BJ (cell line): ENCODE measurements at regions not wholly inside any gene's neighbourhood (a gene's known extent, or its start where the extent isn't known, plus 50 kb on each side); places are given as distances from the start of the nearest gene placed in this dataset.

ENCODE experiments used
- CTCF ChIA-PET: fragments of 350-600 bp; formaldehyde crosslinking; extraction: SDS; loops from one replicate; lab custom pipeline; 2021; ENCODE audit warnings: antibody characterized with exemption, inconsistent platforms; lab: Yijun Ruan, JAX
- POLR2A ChIA-PET: fragments of 300-600 bp; sonication (Branson Sonifier 250); formaldehyde crosslinking; extraction: SDS; loops from one replicate; lab custom pipeline; 2021; ENCODE audit warnings: antibody characterized with exemption; lab: Charles Lee
- DNase-seq: peaks from one replicate; pipeline ENCODE4 v3.0.0-alpha.2; 2011; ENCODE audit warnings: low read depth
- H3K27me3 ChIP-seq: 2 replicates; pipeline ENCODE4 v1.6.0; 2011; ENCODE audit warnings: low read length; ENCODE audit not compliant: control insufficient read depth, insufficient read depth
- H3K36me3 ChIP-seq: 2 replicates; pipeline ENCODE4 v1.5.1; 2011; ENCODE audit warnings: low read length; ENCODE audit not compliant: control insufficient read depth, insufficient read depth
- H3K4me3 ChIP-seq: 2 replicates; pipeline ENCODE4 v1.5.1; 2011; ENCODE audit warnings: low read depth, mild to moderate bottlenecking, control low read depth, low read length
- TF ChIP-seq, protein P1 (sequence below): IDR thresholded peaks from 2 replicates; pipeline ENCODE4 v1.5.1; 2011; ENCODE audit warnings: low read depth, mild to moderate bottlenecking, control low read depth, inconsistent platforms, low read length, moderate library complexity; ENCODE audit not compliant: insufficient read depth

DNA sequence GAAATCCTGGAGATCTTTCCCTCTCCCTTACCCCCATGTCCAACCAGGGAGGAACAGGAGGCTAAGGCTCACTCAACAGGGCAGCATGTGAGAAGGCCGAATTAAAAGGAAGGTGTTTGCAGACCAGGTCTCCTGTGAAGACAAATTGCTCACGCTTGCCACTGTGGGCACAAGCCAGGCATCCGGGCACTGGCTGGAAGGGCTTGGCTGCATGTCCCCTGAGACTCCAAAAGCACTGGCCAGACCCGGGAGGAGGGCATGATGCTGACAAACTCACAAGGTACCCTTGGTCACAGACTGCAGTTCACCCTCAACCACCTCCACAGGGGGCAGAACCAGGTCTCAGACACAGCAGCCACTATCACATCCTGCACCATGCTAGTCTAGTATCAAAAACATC, 113.7 kb upstream of the NSMCE3 start:
- DNase-seq, result no peak
- CTCF ChIA-PET, result no interaction called here
- POLR2A ChIA-PET, result no interaction called here
- Histone ChIP-seq H3K36me3 (no peaks in the 10 kb centered on the region), H3K4me3 (no peak overlapping the region), H3K27me3 (no peaks in the 10 kb centered on the region)
- TF ChIP-seq, protein P1, sequence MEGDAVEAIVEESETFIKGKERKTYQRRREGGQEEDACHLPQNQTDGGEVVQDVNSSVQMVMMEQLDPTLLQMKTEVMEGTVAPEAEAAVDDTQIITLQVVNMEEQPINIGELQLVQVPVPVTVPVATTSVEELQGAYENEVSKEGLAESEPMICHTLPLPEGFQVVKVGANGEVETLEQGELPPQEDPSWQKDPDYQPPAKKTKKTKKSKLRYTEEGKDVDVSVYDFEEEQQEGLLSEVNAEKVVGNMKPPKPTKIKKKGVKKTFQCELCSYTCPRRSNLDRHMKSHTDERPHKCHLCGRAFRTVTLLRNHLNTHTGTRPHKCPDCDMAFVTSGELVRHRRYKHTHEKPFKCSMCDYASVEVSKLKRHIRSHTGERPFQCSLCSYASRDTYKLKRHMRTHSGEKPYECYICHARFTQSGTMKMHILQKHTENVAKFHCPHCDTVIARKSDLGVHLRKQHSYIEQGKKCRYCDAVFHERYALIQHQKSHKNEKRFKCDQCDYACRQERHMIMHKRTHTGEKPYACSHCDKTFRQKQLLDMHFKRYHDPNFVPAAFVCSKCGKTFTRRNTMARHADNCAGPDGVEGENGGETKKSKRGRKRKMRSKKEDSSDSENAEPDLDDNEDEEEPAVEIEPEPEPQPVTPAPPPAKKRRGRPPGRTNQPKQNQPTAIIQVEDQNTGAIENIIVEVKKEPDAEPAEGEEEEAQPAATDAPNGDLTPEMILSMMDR, result no peak

DNA sequence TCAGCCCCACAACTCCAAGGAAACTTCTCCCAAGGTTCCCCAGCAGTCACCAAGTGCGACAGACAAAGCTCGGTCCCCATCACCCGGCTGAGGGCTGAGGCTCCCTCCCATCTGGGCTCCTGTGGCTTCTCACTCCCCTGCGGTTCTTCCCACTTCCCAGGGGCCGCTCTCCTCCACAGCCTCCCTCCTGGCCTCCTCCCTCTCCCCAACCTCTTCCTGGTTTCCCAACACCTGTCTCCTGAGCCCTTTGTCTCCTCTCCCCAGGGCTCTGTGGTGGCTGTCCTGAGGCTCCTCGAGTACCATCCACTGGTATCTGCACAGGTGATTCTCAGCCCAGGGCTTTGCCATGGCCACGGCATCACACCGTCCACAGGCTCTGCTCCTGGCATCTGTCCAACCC, 113.2 kb upstream of the NSMCE3 start:
- DNase-seq, result no peak
- TF ChIP-seq, protein P1, result no peak
- no peaks in the 10 kb centered on the region for H3K27me3 ChIP-seq
- no peak overlapping the region for H3K4me3 ChIP-seq
- ChIA-PET CTCF (no interaction called here), POLR2A (no interaction called here)
- no peaks in the 10 kb centered on the region for H3K36me3 ChIP-seq

DNA sequence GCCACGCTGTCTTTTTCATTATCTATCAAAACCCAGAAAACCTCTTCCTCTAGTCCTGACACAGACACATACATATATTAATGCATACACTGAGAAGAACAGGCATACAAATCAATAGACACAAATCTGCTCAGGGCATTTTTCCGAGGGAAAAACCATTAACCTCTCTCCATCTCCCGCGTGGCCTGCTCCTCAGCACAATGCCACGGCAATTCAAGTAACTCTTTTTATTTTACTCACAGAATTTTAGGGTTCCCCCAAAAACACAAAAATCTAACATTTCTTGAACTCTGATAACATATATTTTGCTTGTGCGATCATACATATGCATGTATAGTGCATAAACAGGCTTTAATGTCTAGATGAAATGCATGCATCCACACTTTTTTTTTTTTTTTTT, 110.8 kb upstream of the NSMCE3 start:
- no peak for DNase-seq
- TF ChIP-seq, protein P1, result no peak
- H3K4me3 ChIP-seq, result no peak overlapping the region
- H3K27me3 ChIP-seq, result no peaks in the 10 kb centered on the region
- ChIA-PET POLR2A (no interaction called here), CTCF (no interaction called here)
- H3K36me3 ChIP-seq, result no peaks in the 10 kb centered on the region

DNA sequence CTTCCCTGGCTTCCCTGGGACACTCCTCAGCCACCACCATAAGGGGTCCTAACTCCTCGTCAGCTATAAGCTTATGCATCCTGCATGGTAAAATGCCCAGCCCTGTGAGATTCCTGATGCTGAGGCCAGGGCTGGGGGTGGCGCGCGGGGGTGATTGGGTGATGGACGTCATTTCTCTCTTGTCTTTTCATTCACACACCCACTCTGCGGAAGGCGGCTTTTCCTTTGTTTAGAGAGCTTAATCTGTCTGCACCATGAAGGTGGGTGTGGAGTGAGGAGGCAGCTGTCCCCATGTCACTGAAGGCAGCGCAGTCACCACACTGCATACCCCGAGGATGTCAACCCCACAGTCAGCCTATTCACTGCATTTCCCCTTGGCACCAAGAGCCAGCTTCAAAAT, 110.0 kb upstream of the NSMCE3 start:
- POLR2A ChIA-PET, result no interaction called here
- Histone ChIP-seq H3K36me3 (no peaks in the 10 kb centered on the region), H3K4me3 (no peak overlapping the region), H3K27me3 (no peaks in the 10 kb centered on the region)
- TF ChIP-seq, protein P1, result no peak
- DNase-seq, result no peak
- CTCF ChIA-PET, result no interaction called here

DNA sequence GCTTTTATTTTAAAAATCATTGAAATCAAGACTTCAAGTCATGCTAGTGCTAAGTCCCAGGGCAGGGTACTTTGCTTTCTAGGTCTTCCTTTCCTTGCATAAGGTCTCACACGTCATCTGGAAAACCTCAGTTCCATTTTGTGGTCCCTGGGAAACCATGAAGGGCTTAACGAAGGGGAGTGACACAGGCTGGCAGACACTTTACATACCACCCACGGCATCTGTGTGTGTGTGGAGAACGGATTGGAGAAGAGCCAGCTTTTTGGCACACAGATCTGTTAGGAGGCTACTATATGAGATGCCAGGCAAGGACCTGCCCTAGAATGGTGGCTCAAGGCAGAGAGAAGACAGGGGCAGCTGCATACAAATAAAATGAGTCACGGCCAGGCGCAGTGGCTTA, 107.5 kb upstream of the NSMCE3 start:
- Histone ChIP-seq H3K27me3 (no peaks in the 10 kb centered on the region), H3K36me3 (no peaks in the 10 kb centered on the region), H3K4me3 (no peak overlapping the region)
- TF ChIP-seq, protein P1, result no peak
- no peak for DNase-seq
- POLR2A ChIA-PET, result no interaction called here
- CTCF ChIA-PET, result no interaction called here
